Keratinocyte (primary cell): ENCODE measurements at regions not wholly inside any gene's neighbourhood (a gene's known extent, or its start where the extent isn't known, plus 50 kb on each side); places are given as distances from the start of the nearest gene placed in this dataset.

Experiments
- DNase-seq: peaks from one replicate; pipeline ENCODE4 v3.0.0-alpha.2; 2011; ENCODE audit warnings: low read depth, missing footprints, low spot score
- FAIRE-seq: peaks from 2 replicates; lab custom pipeline; 2011; peaks lifted over from hg19 to GRCh38; lab: Jason Lieb, UNC
- H2AFZ ChIP-seq: 2 replicates; pipeline ENCODE4 v1.6.0; 2012; ENCODE audit warnings: low read length, control low read depth, inconsistent platforms; ENCODE audit not compliant: control insufficient read depth
- H3K27ac ChIP-seq: 2 replicates; pipeline ENCODE4 v1.5.1; 2011; ENCODE audit warnings: low read length; ENCODE audit not compliant: control insufficient read depth, insufficient read depth
- H3K27me3 ChIP-seq: 3 replicates; pipeline ENCODE4 v1.6.0; 2011; ENCODE audit warnings: low read length; ENCODE audit not compliant: control insufficient read depth, insufficient read depth; ENCODE audit errors: extremely low read depth
- H3K36me3 ChIP-seq, 2 experiments: 2 replicates in 1 of 2; 3 replicates in 1 of 2; pipeline ENCODE4 v1.5.1; 2011; ENCODE audit warnings: low read length in 2 of 2, mild to moderate bottlenecking in 1 of 2; ENCODE audit not compliant: control insufficient read depth in 2 of 2, insufficient read depth in 2 of 2; ENCODE audit errors: extremely low read depth in 1 of 2
- H3K4me1 ChIP-seq: 3 replicates; pipeline ENCODE4 v1.5.1; 2011; ENCODE audit warnings: low read length; ENCODE audit not compliant: control insufficient read depth, insufficient read depth; ENCODE audit errors: extremely low read depth
- H3K4me2 ChIP-seq: 3 replicates; pipeline ENCODE4 v1.6.0; 2011; ENCODE audit warnings: low read depth, low read length; ENCODE audit not compliant: control insufficient read depth, insufficient read depth; ENCODE audit errors: extremely low read depth
- H3K4me3 ChIP-seq, 3 experiments: fragments of 200-600 bp in 1 of 3; sonication (generic) in 1 of 3; 2 replicates in 2 of 3; 3 replicates in 1 of 3; pipeline ENCODE4 v1.5.1; 2011 to 2016; ENCODE audit warnings: low read length in 3 of 3, mild to moderate bottlenecking in 3 of 3, control low read depth in 2 of 3, inconsistent platforms in 1 of 3, low read depth in 1 of 3, mixed read lengths in 1 of 3, mixed run types in 1 of 3, moderate library complexity in 1 of 3; ENCODE audit not compliant: control insufficient read depth in 2 of 3, insufficient read depth in 2 of 3; ENCODE audit errors: extremely low read depth in 1 of 3
- H3K79me2 ChIP-seq: 2 replicates; pipeline ENCODE4 v1.6.0; 2012; ENCODE audit warnings: low read length; ENCODE audit not compliant: control insufficient read depth, insufficient read depth
- H3K9ac ChIP-seq: 3 replicates; pipeline ENCODE4 v1.6.0; 2011; ENCODE audit warnings: low read length; ENCODE audit not compliant: control insufficient read depth, insufficient read depth; ENCODE audit errors: extremely low read depth
- H3K9me1 ChIP-seq: 3 replicates; pipeline ENCODE4 v1.6.0; 2011; ENCODE audit warnings: low read length; ENCODE audit not compliant: control insufficient read depth, insufficient read depth; ENCODE audit errors: extremely low read depth
- H3K9me3 ChIP-seq: 2 replicates; pipeline ENCODE4 v1.5.1; 2012; ENCODE audit warnings: low read depth, low read length; ENCODE audit not compliant: control insufficient read depth
- H4K20me1 ChIP-seq: 3 replicates; pipeline ENCODE4 v1.6.0; 2011; ENCODE audit warnings: low read length; ENCODE audit not compliant: control insufficient read depth, insufficient read depth; ENCODE audit errors: extremely low read depth
- EZH2 ChIP-seq: IDR thresholded peaks from one replicate; pipeline ENCODE4 v1.6.1; 2012; ENCODE audit warnings: inconsistent platforms, mild to moderate bottlenecking, low read length, moderate library complexity
- dilution Hi-C: fragments of 300-500 bp; cut with MboI; formaldehyde crosslinking; loops from one replicate; pipeline ENCODE4 v1.7.0; 2020; ENCODE audit warnings: low sequenced_read_pairs; ENCODE audit not compliant: extremely low pct_ligation_motif_present
- TF ChIP-seq, protein P1 (sequence below), 3 experiments: IDR thresholded peaks in 1 of 3; conservative IDR thresholded peaks in 1 of 3; optimal IDR thresholded peaks in 1 of 3; 2 replicates in 2 of 3; 3 replicates in 1 of 3; pipeline versions ENCODE3 to v1.5.1; 2011; ENCODE audit warnings: low read length in 3 of 3, mild to moderate bottlenecking in 3 of 3, moderate library complexity in 2 of 3, control low read depth in 1 of 3, inconsistent platforms in 1 of 3; ENCODE audit not compliant: insufficient read depth in 2 of 3; ENCODE audit errors: extremely low read depth in 1 of 3

DNA sequence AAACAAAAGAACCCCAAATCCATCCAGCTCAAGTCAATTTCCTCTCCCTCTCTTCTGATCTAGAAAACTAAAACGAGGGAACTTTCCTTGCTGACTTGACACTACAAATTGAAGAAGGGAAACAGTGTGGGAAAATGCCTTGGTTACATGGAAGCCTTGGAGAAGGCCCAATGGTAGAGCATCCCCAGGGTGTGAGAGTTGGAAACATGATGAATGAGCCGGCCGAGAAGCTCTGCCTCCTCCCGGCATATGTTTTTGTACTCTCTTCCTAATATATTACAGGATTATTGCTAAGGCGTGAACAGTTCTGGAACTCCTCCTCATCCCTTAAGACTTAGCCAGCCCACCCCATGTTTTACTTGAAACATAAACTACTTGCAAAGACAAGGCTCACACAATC is 618.2 kb upstream of the MGMT start:
- H3K27me3 ChIP-seq, result no peaks in the 10 kb centered on the region
- H4K20me1 ChIP-seq, result no peaks in the 10 kb centered on the region
- no peak overlapping the region for H3K4me3 ChIP-seq
- dilution Hi-C loops, result no loop called here
- DNase-seq, result no peak
- no peak overlapping the region for H3K9ac ChIP-seq
- no peak overlapping the region for H2AFZ ChIP-seq
- no peaks in the 10 kb centered on the region for H3K4me1 ChIP-seq
- H3K27ac ChIP-seq, result no peak overlapping the region
- no peaks in the 10 kb centered on the region for H3K79me2 ChIP-seq
- no peak overlapping the region for H3K4me2 ChIP-seq
- H3K9me1 ChIP-seq, result no peaks in the 10 kb centered on the region
- no peak for TF ChIP-seq EZH2
- TF ChIP-seq, protein P1, sequence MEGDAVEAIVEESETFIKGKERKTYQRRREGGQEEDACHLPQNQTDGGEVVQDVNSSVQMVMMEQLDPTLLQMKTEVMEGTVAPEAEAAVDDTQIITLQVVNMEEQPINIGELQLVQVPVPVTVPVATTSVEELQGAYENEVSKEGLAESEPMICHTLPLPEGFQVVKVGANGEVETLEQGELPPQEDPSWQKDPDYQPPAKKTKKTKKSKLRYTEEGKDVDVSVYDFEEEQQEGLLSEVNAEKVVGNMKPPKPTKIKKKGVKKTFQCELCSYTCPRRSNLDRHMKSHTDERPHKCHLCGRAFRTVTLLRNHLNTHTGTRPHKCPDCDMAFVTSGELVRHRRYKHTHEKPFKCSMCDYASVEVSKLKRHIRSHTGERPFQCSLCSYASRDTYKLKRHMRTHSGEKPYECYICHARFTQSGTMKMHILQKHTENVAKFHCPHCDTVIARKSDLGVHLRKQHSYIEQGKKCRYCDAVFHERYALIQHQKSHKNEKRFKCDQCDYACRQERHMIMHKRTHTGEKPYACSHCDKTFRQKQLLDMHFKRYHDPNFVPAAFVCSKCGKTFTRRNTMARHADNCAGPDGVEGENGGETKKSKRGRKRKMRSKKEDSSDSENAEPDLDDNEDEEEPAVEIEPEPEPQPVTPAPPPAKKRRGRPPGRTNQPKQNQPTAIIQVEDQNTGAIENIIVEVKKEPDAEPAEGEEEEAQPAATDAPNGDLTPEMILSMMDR (optimal IDR thresholded peaks at IDR 0.05 in 1 of 3, IDR thresholded peaks at IDR 0.05 in 1 of 3, conservative IDR thresholded peaks at IDR 0.05 in 1 of 3; ENCODE audit: extremely low read depth in 1 of 3, insufficient read depth in 2 of 3, low read length in 3 of 3), result no peak
- H3K36me3 ChIP-seq, result no peaks in the 10 kb centered on the region
- FAIRE-seq, result no peak
- H3K9me3 ChIP-seq, result no peaks in the 10 kb centered on the region

DNA sequence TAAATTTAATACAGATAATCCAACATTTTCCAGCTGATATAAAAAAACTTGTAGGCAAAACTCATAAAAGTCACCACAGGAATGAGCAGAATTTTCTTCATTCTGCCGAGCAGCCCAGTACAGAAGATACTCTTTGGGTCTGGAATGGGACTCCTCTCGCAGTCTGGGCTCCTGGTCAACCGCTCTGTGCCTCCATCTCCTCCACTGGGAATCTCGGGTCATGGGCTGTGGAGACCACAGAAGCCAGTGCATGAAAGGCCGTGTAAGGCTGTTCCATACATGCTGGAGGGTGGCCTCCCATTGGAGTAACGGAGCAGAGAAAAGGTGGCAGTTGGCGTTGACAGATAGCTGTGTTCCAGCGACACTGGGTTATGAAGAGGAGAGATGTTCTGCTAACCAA is 616.4 kb upstream of the MGMT start:
- no peak for FAIRE-seq
- TF ChIP-seq EZH2, result no peak
- TF ChIP-seq, protein P1 (optimal IDR thresholded peaks at IDR 0.05 in 1 of 3, IDR thresholded peaks at IDR 0.05 in 1 of 3, conservative IDR thresholded peaks at IDR 0.05 in 1 of 3; ENCODE audit: extremely low read depth in 1 of 3, insufficient read depth in 2 of 3, low read length in 3 of 3), result no peak
- Histone ChIP-seq H3K79me2 (no peaks in the 10 kb centered on the region), H3K27me3 (no peaks in the 10 kb centered on the region), H2AFZ (no peak overlapping the region), H3K9me1 (no peaks in the 10 kb centered on the region), H3K9ac (no peak overlapping the region), H3K27ac (no peak overlapping the region), H3K4me1 (no peaks in the 10 kb centered on the region), H3K4me3 (no peak overlapping the region), H3K4me2 (no peak overlapping the region), H3K36me3 (no peaks in the 10 kb centered on the region), H3K9me3 (no peaks in the 10 kb centered on the region), H4K20me1 (no peaks in the 10 kb centered on the region)
- dilution Hi-C loops, result no loop called here
- DNase-seq, result no peak
